RCC 7860 (cell line): ENCODE measurements at regions not wholly inside any gene's neighbourhood (a gene's known extent, or its start where the extent isn't known, plus 50 kb on each side); places are given as distances from the start of the nearest gene placed in this dataset.

ENCODE experiments used
- DNase-seq: peaks from one replicate; pipeline ENCODE4 v3.0.0-alpha.2; 2015; ENCODE audit warnings: low spot score
- FAIRE-seq: peaks from 2 replicates; lab custom pipeline; 2012; peaks lifted over from hg19 to GRCh38; lab: Jason Lieb, UNC

DNA sequence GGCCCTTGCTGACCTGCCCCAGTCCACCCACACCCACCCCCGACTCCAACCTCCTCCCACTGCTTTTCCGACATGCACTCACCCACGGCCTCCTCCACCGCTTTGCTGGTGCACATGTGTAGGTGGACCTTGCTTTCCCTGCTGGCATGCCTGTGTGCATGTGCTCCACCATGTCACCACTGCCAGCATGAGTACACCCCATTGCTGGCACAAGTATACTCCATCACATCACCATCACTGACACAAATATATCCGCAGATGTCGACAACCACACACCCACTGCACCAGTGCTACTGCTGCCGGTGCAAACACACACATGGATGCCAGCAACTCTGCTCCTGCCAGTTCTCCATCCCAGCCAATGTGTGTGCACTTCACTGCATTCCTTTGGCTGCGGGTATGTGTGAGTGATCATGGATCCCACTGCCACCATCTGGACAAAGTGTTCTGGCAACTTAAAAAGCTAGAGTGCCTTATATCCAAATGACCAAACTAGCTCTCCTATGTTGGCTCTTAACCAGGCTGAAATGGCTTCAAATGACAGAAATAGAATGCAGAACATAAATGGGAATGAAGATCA, 1072.3 kb downstream of the RAPGEF2 start:
- DNase-seq = no peak
- FAIRE-seq = no peak

- FAIRE-seq = peak; percentile 11
- DNase-seq = peak; percentile 65
These were observed 1077.3 kb downstream of the RAPGEF2 start for GRCh38 chr4:160180211-160180610.

DNA sequence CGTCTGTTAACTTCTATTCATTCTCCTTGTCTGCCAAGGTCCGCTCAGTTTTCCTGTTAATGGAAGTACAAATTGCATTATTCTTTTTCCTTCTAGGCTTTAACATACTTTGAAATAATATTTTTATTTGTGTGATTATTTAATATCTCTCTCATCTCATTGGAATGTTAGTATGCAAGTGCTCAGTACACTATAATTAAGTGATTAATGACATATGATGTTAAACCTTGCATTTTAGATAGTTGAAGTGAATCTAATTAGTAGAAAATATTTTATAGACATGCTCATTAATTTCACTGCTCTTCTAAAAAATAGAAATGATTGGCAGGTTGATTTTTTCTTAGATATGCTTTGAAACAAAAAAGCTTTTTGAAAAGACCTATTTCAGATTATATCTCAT, 1079.8 kb downstream of the RAPGEF2 start:
- DNase-seq = no peak
- FAIRE-seq = no peak

DNA sequence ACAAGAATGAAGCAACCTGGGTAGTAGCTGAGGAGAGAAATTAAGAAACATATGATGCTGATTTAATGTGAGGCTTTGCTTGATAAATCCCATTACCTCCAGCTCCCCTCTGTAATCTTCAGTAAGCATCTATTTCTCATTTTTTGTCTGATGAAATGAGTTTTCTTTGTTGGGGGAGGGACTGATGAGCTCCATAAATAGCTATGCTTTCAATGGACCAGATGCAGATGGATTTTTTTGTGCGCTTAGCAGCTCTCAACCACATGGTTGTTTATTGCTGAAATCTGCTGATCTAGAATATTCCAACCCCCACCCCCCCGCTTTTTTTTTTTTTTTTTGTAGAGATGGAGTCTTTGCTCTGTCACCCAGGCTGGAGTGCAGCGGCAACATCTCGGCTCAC, 1082.0 kb downstream of the RAPGEF2 start:
- FAIRE-seq = no peak
- DNase-seq = no peak

DNA sequence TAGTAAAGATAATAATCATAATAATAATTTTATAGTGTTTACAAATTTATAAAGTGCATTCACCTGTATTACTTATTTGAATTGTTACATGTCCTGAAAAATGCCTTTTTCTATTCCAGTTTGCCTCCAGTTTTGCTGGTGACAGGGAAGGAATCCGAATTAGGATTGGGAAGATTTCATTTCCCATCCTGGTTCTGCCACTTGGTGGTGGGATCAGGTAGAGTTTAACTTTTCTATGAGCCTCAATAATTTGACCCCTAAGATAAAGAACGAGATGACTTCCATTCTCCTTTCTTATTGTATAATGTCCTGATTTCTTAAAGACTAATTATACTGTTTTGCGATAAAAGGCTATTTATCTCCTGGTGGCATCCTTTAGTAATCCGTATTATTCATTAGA, 1090.9 kb downstream of the RAPGEF2 start:
- no peak for FAIRE-seq
- no peak for DNase-seq

- DNase-seq (no peak), FAIRE-seq (no peak)
These were observed 1091.8 kb downstream of the RAPGEF2 start for GRCh38 chr4:160194716-160195115.

DNA sequence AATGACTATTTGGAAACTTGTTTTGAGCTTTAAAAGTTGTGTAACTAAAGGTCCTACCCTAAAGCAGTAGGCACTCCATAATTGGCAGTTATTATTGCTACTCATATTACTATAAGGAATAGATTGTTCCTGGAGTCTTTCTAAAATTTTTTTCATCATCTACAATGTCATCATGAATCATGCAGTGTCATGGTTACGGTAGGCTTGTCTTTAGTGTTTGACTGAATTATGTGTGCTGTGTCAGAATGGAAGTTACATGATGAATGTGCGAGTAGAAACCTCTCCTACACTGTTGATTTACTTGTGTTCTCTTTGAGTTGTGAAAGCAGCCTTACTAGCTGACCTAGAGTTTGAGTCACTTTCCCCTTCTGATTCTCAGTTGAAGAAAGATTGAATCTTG, 1099.9 kb downstream of the RAPGEF2 start:
- FAIRE-seq (no peak), DNase-seq (peak; percentile 53)

DNA sequence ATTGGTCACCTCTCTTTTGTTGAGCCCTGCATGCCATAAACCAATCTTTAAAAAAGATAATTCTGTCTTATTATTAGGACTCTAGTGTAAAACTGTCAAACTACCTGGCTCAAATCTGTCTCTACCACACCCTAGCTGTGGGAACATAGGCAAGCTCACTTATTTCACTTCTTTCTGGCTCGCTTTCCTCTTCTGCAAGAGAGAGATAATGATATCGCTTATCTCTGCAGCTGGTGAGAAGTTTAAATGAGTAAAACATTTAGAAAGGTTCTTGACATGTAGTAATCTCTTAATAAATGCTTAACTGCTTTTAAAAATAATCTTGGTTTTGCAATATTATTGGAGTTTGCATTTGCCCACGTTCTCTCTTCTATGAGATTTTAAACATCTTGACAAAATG, 1109.2 kb downstream of the RAPGEF2 start:
- no peak for FAIRE-seq
- DNase-seq = no peak

- FAIRE-seq = no peak
- no peak for DNase-seq
These were observed 1110.5 kb downstream of the RAPGEF2 start for GRCh38 chr4:160213366-160213765.

DNA sequence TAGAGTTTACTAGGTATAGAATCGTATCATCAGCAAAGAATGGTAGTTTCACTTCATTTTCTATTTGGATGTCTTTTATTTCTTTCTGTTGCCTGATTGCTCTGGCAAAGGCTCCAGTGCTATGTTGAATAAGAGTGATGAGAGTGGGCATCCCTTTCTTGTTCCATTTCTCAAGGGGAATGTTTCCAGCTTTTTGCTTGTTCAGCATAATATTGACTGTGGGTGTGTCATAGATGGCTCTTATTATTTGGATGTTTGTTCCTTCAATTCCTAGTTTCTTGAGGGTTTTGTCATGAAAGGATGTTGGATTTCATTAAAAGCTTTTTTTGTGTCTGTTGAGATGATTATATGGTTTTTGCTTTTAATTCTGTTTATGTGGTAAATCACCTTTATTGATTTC, 1114.5 kb downstream of the RAPGEF2 start:
- DNase-seq = no peak
- FAIRE-seq = no peak

- DNase-seq = no peak
- no peak for FAIRE-seq
These were observed 1121.2 kb downstream of the RAPGEF2 start for GRCh38 chr4:160224049-160224448.

DNA sequence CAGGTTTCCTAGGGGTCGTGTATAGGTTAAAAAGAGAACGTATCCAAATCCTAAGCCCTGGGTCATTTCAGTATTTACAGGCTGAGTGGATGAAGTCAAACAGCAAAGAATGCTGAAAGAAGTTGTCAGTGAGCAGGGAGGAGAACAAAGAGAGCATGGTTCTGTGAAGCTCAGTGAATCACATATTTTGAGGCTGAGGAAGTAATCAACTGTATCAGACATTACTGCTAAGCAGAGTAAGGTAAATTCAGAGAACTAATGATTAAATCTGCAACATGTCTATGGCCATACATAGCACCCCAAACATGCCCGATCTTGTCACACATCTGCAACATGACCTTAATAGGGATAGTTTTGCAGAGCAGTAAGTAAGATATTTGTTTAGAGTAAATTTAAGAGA, 1130.3 kb downstream of the RAPGEF2 start:
- DNase-seq (no peak), FAIRE-seq (no peak)

DNA sequence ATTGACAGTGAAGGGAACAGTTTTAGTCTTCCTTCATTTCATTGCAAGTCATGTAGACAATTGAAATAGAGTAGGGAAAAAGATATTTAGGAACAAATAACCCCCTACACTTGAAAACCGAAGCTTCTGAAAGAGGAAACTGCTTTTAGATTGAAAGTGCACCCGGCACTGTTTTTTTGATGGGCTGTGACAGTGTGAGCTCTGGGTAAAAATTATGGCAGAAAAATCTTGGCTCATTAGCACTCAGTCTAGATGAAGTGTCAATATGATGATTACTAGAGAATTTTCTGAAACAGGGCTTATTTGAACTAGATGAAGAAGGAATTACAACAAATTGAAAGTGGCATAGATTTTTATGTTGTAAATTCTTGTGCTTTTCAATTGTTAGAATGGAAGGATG, 1132.4 kb downstream of the RAPGEF2 start:
- FAIRE-seq = no peak
- DNase-seq = no peak

DNA sequence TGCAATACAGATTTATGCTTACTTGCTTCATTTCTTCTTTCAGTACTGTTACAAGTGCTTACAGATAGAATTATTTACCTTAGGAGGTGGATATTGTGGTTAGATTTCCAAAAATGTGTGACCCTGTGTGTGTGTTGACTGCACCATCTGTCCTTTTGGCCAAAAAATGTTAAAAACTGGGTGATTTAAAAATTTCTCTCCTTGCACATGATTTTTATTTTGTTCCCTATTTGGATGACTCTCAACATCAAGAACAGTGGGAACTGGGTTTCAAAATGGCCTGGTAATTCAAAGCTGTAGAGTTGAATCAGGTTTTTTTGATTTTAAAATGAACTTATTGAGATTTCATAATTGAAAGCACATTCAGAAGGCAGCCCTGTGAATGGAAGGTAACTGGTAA, 1132.9 kb downstream of the RAPGEF2 start:
- FAIRE-seq (no peak), DNase-seq (no peak)

- FAIRE-seq = no peak
- DNase-seq = no peak
These were observed 1135.9 kb downstream of the RAPGEF2 start for GRCh38 chr4:160238790-160239189.

DNA sequence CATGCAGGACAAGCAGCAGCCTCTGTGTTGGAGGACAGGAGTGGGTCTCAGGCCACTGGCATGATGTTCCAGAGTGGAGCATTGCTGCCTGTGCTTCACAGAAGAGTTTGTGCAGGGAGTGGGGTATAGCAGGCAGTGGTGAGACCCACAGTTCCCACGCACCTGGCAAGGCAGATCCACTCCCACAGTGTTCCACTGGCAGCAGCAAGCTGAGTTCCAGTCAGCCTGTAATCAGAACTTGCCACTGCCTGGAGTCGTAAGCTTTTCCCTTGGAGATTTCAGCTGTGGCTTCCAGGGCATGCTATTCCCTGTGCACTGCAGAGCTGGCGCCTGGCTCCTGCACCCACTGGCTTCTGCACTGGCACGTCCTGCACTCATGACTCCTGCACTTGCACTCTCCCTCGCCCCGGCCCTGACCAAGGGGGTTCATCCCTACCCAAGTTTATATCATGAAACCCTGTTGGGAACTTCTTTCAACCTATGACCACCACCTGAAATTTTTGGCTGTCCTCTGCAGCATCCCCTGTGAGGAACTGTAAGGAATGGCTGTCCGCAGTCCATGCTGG, 1144.3 kb downstream of the RAPGEF2 start:
- DNase-seq (no peak), FAIRE-seq (no peak)

DNA sequence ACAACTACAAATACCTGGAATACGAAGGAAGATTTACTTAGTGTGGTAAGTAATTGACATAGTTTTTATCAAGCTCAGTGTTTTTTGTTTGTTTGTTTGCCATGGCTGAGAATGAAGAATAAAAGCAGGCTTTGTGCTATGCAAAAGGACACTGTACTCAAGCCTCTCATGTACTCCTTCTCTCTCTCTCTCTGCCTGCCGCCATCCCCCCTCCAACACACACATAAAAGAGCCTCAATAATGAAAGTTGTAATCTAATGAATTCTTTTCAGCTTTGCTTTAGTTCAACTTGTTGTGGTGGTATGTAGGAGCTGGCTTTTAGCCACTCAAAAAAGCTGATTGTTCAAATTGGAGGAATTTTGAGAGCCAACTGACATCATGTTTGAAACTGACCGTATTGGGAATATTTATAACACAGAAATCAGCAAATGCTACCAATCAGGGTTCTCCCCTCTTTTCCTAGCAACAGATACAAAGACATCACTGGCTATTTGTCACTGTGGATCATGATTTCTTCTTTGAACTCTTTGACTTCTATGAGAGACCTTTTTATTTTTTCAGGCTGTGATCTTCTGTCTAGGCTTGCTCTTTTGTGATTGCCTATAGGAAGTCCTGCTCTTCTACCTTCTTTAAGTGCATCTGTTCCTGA, 1148.8 kb downstream of the RAPGEF2 start:
- FAIRE-seq (no peak), DNase-seq (no peak)

DNA sequence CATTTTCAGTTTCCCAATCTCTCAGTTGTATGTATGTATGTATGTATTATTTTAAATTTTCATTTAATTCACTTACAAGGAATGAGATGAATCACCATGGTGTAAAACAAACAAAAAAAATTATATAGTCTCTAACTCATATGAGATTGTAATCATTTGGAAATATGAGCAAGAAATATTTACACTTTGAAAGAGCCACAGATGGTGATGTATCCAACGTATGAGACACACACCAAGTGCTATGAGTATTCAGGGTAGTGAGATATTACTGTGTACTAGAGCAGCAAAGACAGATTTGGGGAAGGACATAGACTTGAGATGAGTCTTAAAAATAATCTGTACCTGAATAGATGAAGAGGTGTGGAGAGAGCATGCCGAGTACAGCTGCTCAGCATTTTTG, 1154.4 kb downstream of the RAPGEF2 start:
- FAIRE-seq = no peak
- DNase-seq = no peak

- DNase-seq (no peak), FAIRE-seq (no peak)
These were observed 1162.1 kb downstream of the RAPGEF2 start for GRCh38 chr4:160265014-160265413.

GRCh38 chr4:160265836-160266235, 1163.0 kb downstream of the RAPGEF2 start:
- FAIRE-seq = no peak
- DNase-seq = no peak

DNA sequence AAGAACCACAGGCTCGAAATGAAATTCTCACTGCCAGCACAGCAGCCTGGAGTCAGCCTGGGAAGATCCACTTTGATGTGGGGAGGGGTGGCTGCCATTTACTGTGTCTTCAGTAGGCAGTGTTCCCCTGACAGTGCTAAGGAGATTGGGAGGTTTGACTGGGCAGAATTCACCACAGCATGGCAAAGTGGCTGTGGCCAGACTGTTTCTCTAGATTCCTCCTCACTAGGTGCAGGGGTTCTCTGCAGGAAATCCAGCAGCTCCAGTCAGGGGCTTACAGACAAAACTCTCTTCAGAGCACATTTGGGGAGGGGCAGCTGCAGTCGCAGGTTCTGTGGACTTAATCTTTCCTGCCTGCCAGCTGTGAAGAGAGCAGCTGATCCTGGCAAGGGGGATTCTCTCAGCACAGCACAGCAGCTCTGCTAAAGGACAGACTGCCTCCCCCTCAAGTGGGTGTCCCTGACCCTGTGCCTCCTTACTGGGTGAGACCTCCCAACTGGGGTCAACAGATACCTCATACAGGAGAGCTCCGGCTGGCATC, 1174.0 kb downstream of the RAPGEF2 start:
- FAIRE-seq (no peak), DNase-seq (no peak)

- DNase-seq = no peak
- FAIRE-seq = no peak
These were observed 1180.2 kb downstream of the RAPGEF2 start for GRCh38 chr4:160283081-160283480.
